Activated CD4-positive, CD25-positive, alpha-beta regulatory T cell treated with anti-CD3 and anti-CD28 coated beads, Interleukin-2, amount 50 U/mL, for 16 hours (primary cell): ENCODE measurements at regions not wholly inside any gene's neighbourhood (a gene's known extent, or its start where the extent isn't known, plus 50 kb on each side); places are given as distances from the start of the nearest gene placed in this dataset.

Experiments used
- DNase-seq: peaks from one replicate; pipeline ENCODE4 v3.0.0-alpha.2; 2020; ENCODE audit warnings: low read depth, low spot score

- no peak for DNase-seq
Measured at GRCh38 chr14:104386151-104386841, 193.3 kb upstream of the C14orf180 start.

- no peak for DNase-seq
Measured at GRCh38 chr14:104387022-104388010, 192.2 kb upstream of the C14orf180 start.

GRCh38 chr14:104388011-104388521 lies 191.5 kb upstream of the C14orf180 start:
- no peak for DNase-seq

GRCh38 chr14:104388541-104389325 lies 190.8 kb upstream of the C14orf180 start:
- no peak for DNase-seq

- no peak for DNase-seq
Measured at GRCh38 chr14:104389326-104390220, 190.0 kb upstream of the C14orf180 start.

GRCh38 chr14:104390221-104390931 lies 189.2 kb upstream of the C14orf180 start:
- no peak for DNase-seq

- DNase-seq, result no peak
Measured at GRCh38 chr14:104390941-104391901, 188.3 kb upstream of the C14orf180 start.

GRCh38 chr14:104392001-104392395 lies 187.6 kb upstream of the C14orf180 start:
- no peak for DNase-seq

- no peak for DNase-seq
Measured at GRCh38 chr14:104392396-104393198, 187.0 kb upstream of the C14orf180 start.

- no peak for DNase-seq
Measured at GRCh38 chr14:104393199-104393897, 186.2 kb upstream of the C14orf180 start.

- DNase-seq, result peak; percentile 25
Measured at GRCh38 chr14:104393898-104394381, 185.6 kb upstream of the C14orf180 start.

GRCh38 chr14:104394409-104394851 lies 185.1 kb upstream of the C14orf180 start:
- DNase-seq, result no peak

- DNase-seq, result no peak
Measured at GRCh38 chr14:104395276-104395675, 184.3 kb upstream of the C14orf180 start.

GRCh38 chr14:104395941-104396681 lies 183.5 kb upstream of the C14orf180 start:
- DNase-seq, result no peak

GRCh38 chr14:104396682-104397470 lies 182.7 kb upstream of the C14orf180 start:
- DNase-seq, result no peak

GRCh38 chr14:104397956-104398355 lies 181.6 kb upstream of the C14orf180 start:
- DNase-seq, result no peak
